ENCODE measurements at regions not wholly inside any gene's neighbourhood (a gene's known extent, or its start where the extent isn't known, plus 50 kb on each side); places are given as distances from the start of the nearest gene placed in this dataset.
"Not testable (repeated sequence)": the region's sequence is repeated elsewhere in the genome, so short reads cannot be mapped to it uniquely, and the experiment has no call there.

GRCh38 chr16:60818465-60818864 lies 1217.8 kb downstream of the CDH8 start:
- in situ Hi-C loops (cut with HindIII; ENCODE audit: low sequenced_read_pairs), result no loop called here

GRCh38 chr16:60816461-60816860 lies 1219.8 kb downstream of the CDH8 start:
- in situ Hi-C loops (cut with HindIII; ENCODE audit: low sequenced_read_pairs), result no loop called here

GRCh38 chr16:60815865-60816264 lies 1220.4 kb downstream of the CDH8 start:
- in situ Hi-C loops (cut with HindIII; ENCODE audit: low sequenced_read_pairs), result no loop called here

GRCh38 chr16:60815033-60815432 lies 1221.2 kb downstream of the CDH8 start:
- in situ Hi-C loops (cut with HindIII; ENCODE audit: low sequenced_read_pairs), result no loop called here

- in situ Hi-C loops (cut with HindIII; ENCODE audit: low sequenced_read_pairs), result no loop called here
These were observed 1224.6 kb downstream of the CDH8 start for GRCh38 chr16:60811657-60812056.

- in situ Hi-C loops (cut with HindIII; ENCODE audit: low sequenced_read_pairs), result no loop called here
These were observed 1225.1 kb downstream of the CDH8 start for GRCh38 chr16:60811051-60811608.

GRCh38 chr16:60810250-60810649 lies 1226.0 kb downstream of the CDH8 start:
- in situ Hi-C loops (cut with HindIII; ENCODE audit: low sequenced_read_pairs), result no loop called here

GRCh38 chr16:60792437-60792836 lies 1243.8 kb downstream of the CDH8 start:
- in situ Hi-C loops (cut with HindIII; ENCODE audit: low sequenced_read_pairs), result no loop called here

- in situ Hi-C loops (cut with HindIII; ENCODE audit: low sequenced_read_pairs), result no loop called here
These were observed 1247.6 kb downstream of the CDH8 start for GRCh38 chr16:60788631-60789030.

GRCh38 chr16:60776281-60776680 lies 1260.0 kb downstream of the CDH8 start:
- in situ Hi-C loops (cut with HindIII; ENCODE audit: low sequenced_read_pairs), result no loop called here

GRCh38 chr16:60771138-60771537 lies 1265.1 kb downstream of the CDH8 start:
- in situ Hi-C loops (cut with HindIII; ENCODE audit: low sequenced_read_pairs), result no loop called here

GRCh38 chr16:60770384-60770783 lies 1265.9 kb downstream of the CDH8 start:
- in situ Hi-C loops (cut with HindIII; ENCODE audit: low sequenced_read_pairs), result not testable (repeated sequence)

GRCh38 chr16:60763869-60764268 lies 1272.4 kb downstream of the CDH8 start:
- in situ Hi-C loops (cut with HindIII; ENCODE audit: low sequenced_read_pairs), result no loop called here

- in situ Hi-C loops (cut with HindIII; ENCODE audit: low sequenced_read_pairs), result no loop called here
These were observed 1280.3 kb downstream of the CDH8 start for GRCh38 chr16:60755907-60756306.

- in situ Hi-C loops (cut with HindIII; ENCODE audit: low sequenced_read_pairs), result no loop called here
These were observed 1287.9 kb downstream of the CDH8 start for GRCh38 chr16:60748366-60748765.

- in situ Hi-C loops (cut with HindIII; ENCODE audit: low sequenced_read_pairs), result no loop called here
These were observed 1292.0 kb downstream of the CDH8 start for GRCh38 chr16:60744198-60744597.

GRCh38 chr16:60741810-60742209 lies 1294.4 kb downstream of the CDH8 start:
- in situ Hi-C loops (cut with HindIII; ENCODE audit: low sequenced_read_pairs), result no loop called here

GRCh38 chr16:60739737-60740683 lies 1296.2 kb downstream of the CDH8 start:
- in situ Hi-C loops (cut with HindIII; ENCODE audit: low sequenced_read_pairs), result no loop called here

- in situ Hi-C loops (cut with HindIII; ENCODE audit: low sequenced_read_pairs), result no loop called here
These were observed 1304.7 kb downstream of the CDH8 start for GRCh38 chr16:60731329-60732050.

- in situ Hi-C loops (cut with HindIII; ENCODE audit: low sequenced_read_pairs), result no loop called here
These were observed 1307.2 kb downstream of the CDH8 start for GRCh38 chr16:60729051-60729450.

- in situ Hi-C loops (cut with HindIII; ENCODE audit: low sequenced_read_pairs), result no loop called here
These were observed 1308.4 kb downstream of the CDH8 start for GRCh38 chr16:60727851-60728250.

GRCh38 chr16:60720060-60720459 lies 1316.2 kb downstream of the CDH8 start:
- in situ Hi-C loops (cut with HindIII; ENCODE audit: low sequenced_read_pairs), result no loop called here

Data from DLD1 (cell line).